ENCODE measurements at regions not wholly inside any gene's neighbourhood (a gene's known extent, or its start where the extent isn't known, plus 50 kb on each side); places are given as distances from the start of the nearest gene placed in this dataset.

- TF ChIP-seq CHD7 (IDR thresholded peaks at IDR 0.05; ENCODE audit: insufficient replicate concordance, low read length) (no peak), TBP (IDR thresholded peaks at IDR 0.05; ENCODE audit: low read depth, low read length) (no peak), SIN3A (conservative IDR thresholded peaks at IDR 0.05 in 1 of 2, IDR thresholded peaks at IDR 0.05 in 1 of 2; ENCODE audit: low read depth in 1 of 2, low read length in 2 of 2) (no peak), MAFK (IDR thresholded peaks at IDR 0.05; ENCODE audit: low read depth, low read length) (no peak), SAP30 (IDR thresholded peaks at IDR 0.05; ENCODE audit: insufficient read depth, insufficient replicate concordance, low read length) (no peak), JUN (IDR thresholded peaks at IDR 0.05; ENCODE audit: low read depth, low read length) (no peak), SIRT6 (IDR thresholded peaks at IDR 0.05; ENCODE audit: low read length) (no peak), CBX5 (IDR thresholded peaks at IDR 0.05; ENCODE audit: low read depth, low read length) (no peak), GTF2F1 (IDR thresholded peaks at IDR 0.05; ENCODE audit: borderline replicate concordance, low read depth, low read length) (no peak), FOSL1 (IDR thresholded peaks at IDR 0.05; ENCODE audit: insufficient read depth, low read depth, low read length) (no peak), EZH2 (IDR thresholded peaks at IDR 0.05; ENCODE audit: low read depth, low read length, severe bottlenecking) (no peak), PHF8 (conservative IDR thresholded peaks at IDR 0.05; ENCODE audit: low read depth, low read length) (no peak)
Measured at GRCh38 chr1:10916311-10916710, 96.1 kb upstream of the TARDBP start (continued).

All from H1 (cell line).